Bronchial epithelial cell (primary cell): ENCODE measurements at regions not wholly inside any gene's neighbourhood (a gene's known extent, or its start where the extent isn't known, plus 50 kb on each side); places are given as distances from the start of the nearest gene placed in this dataset.
"Not testable (repeated sequence)": the region's sequence is repeated elsewhere in the genome, so short reads cannot be mapped to it uniquely, and the experiment has no call there.

ENCODE experiments used
- DNase-seq: peaks from one replicate; pipeline ENCODE4 v3.0.0-alpha.2; 2010; ENCODE audit warnings: low read depth
- FAIRE-seq: peaks from 2 replicates; lab custom pipeline; 2011; peaks lifted over from hg19 to GRCh38; lab: Jason Lieb, UNC
- H3K27me3 ChIP-seq: 2 replicates; pipeline ENCODE4 v1.5.1; 2011; ENCODE audit warnings: low read length; ENCODE audit not compliant: control insufficient read depth, insufficient read depth
- H3K36me3 ChIP-seq: 2 replicates; pipeline ENCODE4 v1.5.1; 2011; ENCODE audit warnings: low read length; ENCODE audit not compliant: control insufficient read depth, insufficient read depth
- H3K4me3 ChIP-seq: 2 replicates; pipeline ENCODE4 v1.5.1; 2011; ENCODE audit warnings: mild to moderate bottlenecking, low read depth, low read length, control low read depth
- TF ChIP-seq, protein P1 (sequence below): IDR thresholded peaks from 2 replicates; pipeline ENCODE4 v1.5.1; 2011; ENCODE audit warnings: mild to moderate bottlenecking, moderate library complexity, low read length, control low read depth, inconsistent platforms; ENCODE audit not compliant: insufficient read depth, severe bottlenecking

DNA sequence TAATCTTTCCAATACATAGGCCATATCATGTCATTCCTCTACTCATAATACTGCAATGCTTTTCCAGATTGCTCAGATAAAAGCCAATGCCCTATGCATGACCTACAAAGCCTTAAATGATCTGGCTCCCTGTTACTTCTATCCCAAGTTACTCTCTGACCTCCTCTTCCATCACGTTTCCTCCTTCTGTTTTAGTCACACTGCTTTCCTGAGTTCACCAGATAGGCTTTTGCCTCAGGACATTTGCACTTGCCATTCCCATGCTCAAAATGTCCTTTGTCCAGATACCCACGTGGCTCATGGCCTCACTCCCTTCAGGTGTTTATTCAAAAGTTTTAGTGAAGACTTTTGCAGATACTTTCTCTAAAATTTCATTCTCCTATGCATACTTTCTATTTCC, 138.7 kb upstream of the PRICKLE1 start:
- FAIRE-seq: no peak
- no peaks in the 10 kb centered on the region for H3K36me3 ChIP-seq
- TF ChIP-seq, protein P1, sequence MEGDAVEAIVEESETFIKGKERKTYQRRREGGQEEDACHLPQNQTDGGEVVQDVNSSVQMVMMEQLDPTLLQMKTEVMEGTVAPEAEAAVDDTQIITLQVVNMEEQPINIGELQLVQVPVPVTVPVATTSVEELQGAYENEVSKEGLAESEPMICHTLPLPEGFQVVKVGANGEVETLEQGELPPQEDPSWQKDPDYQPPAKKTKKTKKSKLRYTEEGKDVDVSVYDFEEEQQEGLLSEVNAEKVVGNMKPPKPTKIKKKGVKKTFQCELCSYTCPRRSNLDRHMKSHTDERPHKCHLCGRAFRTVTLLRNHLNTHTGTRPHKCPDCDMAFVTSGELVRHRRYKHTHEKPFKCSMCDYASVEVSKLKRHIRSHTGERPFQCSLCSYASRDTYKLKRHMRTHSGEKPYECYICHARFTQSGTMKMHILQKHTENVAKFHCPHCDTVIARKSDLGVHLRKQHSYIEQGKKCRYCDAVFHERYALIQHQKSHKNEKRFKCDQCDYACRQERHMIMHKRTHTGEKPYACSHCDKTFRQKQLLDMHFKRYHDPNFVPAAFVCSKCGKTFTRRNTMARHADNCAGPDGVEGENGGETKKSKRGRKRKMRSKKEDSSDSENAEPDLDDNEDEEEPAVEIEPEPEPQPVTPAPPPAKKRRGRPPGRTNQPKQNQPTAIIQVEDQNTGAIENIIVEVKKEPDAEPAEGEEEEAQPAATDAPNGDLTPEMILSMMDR: no peak
- DNase-seq: no peak
- H3K4me3 ChIP-seq: no peak overlapping the region
- H3K27me3 ChIP-seq: no peaks in the 10 kb centered on the region

DNA sequence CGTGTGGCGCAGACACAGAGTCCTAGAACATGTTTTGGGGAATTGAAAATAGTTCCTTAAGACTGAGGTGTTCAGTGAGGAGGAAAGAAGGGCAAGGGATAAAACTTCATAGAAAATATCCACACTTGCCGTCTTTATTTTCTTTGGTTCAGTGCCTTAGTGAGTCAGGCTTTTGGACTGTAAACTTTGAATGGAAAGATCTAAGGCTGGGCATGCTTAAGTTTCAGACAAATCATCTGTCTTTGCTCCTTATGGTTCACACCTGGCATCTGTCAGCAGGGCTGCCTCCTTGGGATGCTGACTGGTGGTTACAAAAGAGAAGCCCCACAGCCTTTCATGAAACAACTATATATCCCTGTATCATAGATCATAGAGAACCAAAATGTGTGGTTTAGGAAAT, 136.3 kb upstream of the PRICKLE1 start:
- DNase-seq: peak; percentile 66
- TF ChIP-seq, protein P1: no peak
- FAIRE-seq: no peak
- Histone ChIP-seq H3K4me3 (no peak overlapping the region), H3K27me3 (no peaks in the 10 kb centered on the region), H3K36me3 (no peaks in the 10 kb centered on the region)

DNA sequence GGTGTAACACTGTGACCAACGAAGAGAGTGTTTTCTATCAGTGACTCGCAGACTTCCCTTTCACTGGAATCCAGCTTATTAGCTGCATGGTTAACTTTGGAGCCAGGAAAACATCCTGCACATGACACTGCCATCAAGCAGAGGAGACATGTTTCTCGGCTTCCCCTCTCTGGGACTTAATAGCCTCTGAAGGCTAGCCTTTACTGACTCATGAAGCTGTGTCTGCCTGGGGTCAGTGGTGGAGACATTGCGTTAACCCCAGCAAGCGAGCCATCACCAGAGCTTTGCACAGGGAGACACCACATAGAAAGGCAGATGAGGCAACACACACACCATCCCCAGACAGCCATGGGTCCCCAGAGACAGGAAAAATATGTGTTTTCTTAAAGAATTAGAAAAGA, 126.9 kb upstream of the PRICKLE1 start:
- no peaks in the 10 kb centered on the region for H3K27me3 ChIP-seq
- FAIRE-seq (no peak), DNase-seq (no peak)
- TF ChIP-seq, protein P1: no peak
- H3K36me3 ChIP-seq: no peaks in the 10 kb centered on the region
- H3K4me3 ChIP-seq: no peak overlapping the region

DNA sequence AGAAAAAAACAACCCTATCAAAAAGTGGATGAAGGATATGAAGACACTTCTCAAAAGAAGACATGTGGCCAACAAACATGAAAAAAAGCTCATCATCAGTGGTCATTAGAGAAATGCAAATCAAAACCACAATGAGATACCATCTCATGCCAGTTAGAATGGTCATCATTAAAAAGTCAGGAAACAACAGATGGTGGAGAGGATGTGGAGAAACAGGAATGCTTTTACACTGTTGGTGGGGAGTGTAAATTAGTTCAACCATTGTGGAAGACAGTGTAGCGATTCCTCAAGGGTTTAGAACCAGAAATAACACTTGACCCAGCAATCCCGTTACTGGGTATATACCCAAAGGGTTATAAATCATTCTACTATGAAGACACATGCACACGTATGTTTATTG, 124.0 kb upstream of the PRICKLE1 start:
- H3K27me3 ChIP-seq, FAIRE-seq, DNase-seq, H3K36me3 ChIP-seq, H3K4me3 ChIP-seq: not testable (repeated sequence)

DNA sequence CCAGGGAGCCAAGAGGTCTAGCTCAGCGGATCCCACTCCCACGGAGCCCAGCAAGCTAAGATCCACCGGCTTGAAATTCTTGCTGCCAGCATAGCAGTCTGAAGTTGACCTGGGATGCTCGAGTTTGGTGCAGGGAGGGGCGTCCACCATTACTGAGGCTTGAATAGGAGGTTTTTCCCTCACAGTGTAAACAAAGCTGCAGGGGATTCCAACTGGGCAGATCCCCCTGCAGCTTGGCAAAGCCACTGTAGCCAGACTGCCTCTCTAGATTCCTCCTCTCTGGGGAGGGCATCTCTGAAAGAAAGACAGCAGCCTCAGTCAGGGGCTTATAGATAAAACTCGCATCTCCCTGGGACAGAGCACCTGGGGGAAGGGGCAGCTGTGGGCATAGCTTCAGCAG, 118.8 kb upstream of the PRICKLE1 start:
- not testable (repeated sequence) for H3K36me3 ChIP-seq, DNase-seq, FAIRE-seq, H3K27me3 ChIP-seq, H3K4me3 ChIP-seq

DNA sequence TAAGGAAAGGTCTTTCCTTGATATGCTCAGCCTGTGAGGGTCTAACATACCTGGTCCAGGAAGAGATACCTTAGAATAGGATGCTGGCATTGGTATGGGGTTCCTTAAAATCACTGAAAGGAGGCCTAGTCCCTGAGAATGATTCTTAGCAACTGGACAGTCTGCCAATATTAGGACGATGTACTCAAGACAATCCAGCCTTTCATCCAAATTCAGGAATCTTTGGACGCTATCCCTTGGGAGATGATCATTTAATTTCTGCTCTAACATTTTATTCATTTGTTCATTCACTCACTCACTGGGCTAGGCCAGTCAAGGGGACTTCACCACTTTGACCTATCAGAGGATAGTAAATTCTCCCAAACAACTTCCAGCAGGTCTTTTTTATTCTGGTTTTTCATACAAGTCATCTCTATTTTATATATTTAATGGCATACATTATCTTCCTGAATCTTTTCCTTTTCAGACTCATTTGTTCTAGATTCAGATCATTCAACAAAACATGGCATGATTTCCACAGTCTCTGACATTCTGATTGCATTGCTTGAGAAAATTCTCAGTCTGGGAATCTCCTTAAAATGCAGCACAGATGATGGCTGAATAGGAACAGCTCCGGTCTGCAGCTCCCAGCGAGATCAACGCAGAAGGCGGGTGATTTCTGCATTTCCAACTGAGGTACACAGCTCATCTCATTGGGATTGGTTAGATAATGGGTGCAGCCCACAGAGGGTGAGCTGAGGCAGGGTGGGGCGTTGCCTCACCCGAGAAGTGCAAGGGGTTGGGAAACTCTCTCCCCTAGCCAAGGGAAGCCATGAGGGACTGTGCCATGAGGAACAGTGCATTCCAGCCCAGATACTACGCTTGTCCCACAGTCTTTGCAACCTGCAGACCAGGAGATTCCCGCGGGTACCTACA, 118.0 kb upstream of the PRICKLE1 start:
- TF ChIP-seq, protein P1: no peak
- H3K36me3 ChIP-seq: no peaks in the 10 kb centered on the region
- FAIRE-seq (no peak), DNase-seq (no peak)
- H3K27me3 ChIP-seq: no peaks in the 10 kb centered on the region
- H3K4me3 ChIP-seq: no peak overlapping the region
